ENCODE measurements at regions not wholly inside any gene's neighbourhood (a gene's known extent, or its start where the extent isn't known, plus 50 kb on each side); places are given as distances from the start of the nearest gene placed in this dataset.
"Not testable (repeated sequence)": the region's sequence is repeated elsewhere in the genome, so short reads cannot be mapped to it uniquely, and the experiment has no call there.

GRCh38 chr12:75760573-75761294 lies 249.3 kb upstream of the KRR1 start:
- intact Hi-C loops (cut with micrococcal nuclease): no loop called here
- Mint-ChIP-seq H3K4me1 (ENCODE audit: low read depth) (no peaks in the 10 kb centered on the region), H3K27ac (no peak overlapping the region), H3K36me3 (ENCODE audit: low read depth) (no peaks in the 10 kb centered on the region), H3K9me3 (no peaks in the 10 kb centered on the region), H3K4me3 (no peak overlapping the region), H3K27me3 (no peaks in the 10 kb centered on the region)

- H3K27ac Mint-ChIP-seq: no peak overlapping the region
- H3K4me3 Mint-ChIP-seq: no peak overlapping the region
- no peaks in the 10 kb centered on the region for H3K27me3 Mint-ChIP-seq
- no peaks in the 10 kb centered on the region for H3K4me1 Mint-ChIP-seq (ENCODE audit: low read depth)
- no peaks in the 10 kb centered on the region for H3K36me3 Mint-ChIP-seq (ENCODE audit: low read depth)
- H3K9me3 Mint-ChIP-seq: no peaks in the 10 kb centered on the region
- intact Hi-C loops (cut with micrococcal nuclease): no loop called here
These were observed 248.6 kb upstream of the KRR1 start for GRCh38 chr12:75759842-75760572.

GRCh38 chr12:75759196-75759595 lies 247.8 kb upstream of the KRR1 start:
- intact Hi-C loops (cut with micrococcal nuclease): no loop called here
- no peak overlapping the region for H3K27ac Mint-ChIP-seq
- H3K4me1 Mint-ChIP-seq (ENCODE audit: low read depth): no peaks in the 10 kb centered on the region
- H3K9me3 Mint-ChIP-seq: no peaks in the 10 kb centered on the region
- no peaks in the 10 kb centered on the region for H3K27me3 Mint-ChIP-seq
- no peak overlapping the region for H3K4me3 Mint-ChIP-seq
- H3K36me3 Mint-ChIP-seq (ENCODE audit: low read depth): no peaks in the 10 kb centered on the region

- H3K36me3 Mint-ChIP-seq (ENCODE audit: low read depth): no peaks in the 10 kb centered on the region
- H3K4me3 Mint-ChIP-seq: no peak overlapping the region
- no peaks in the 10 kb centered on the region for H3K9me3 Mint-ChIP-seq
- no peak overlapping the region for H3K27ac Mint-ChIP-seq
- H3K27me3 Mint-ChIP-seq: no peaks in the 10 kb centered on the region
- intact Hi-C loops (cut with micrococcal nuclease): no loop called here
- no peaks in the 10 kb centered on the region for H3K4me1 Mint-ChIP-seq (ENCODE audit: low read depth)
These were observed 245.4 kb upstream of the KRR1 start for GRCh38 chr12:75756771-75757170.

- Mint-ChIP-seq H3K9me3 (no peaks in the 10 kb centered on the region), H3K4me1 (ENCODE audit: low read depth) (no peaks in the 10 kb centered on the region), H3K36me3 (ENCODE audit: low read depth) (no peaks in the 10 kb centered on the region), H3K27ac (no peak overlapping the region), H3K4me3 (no peak overlapping the region), H3K27me3 (no peaks in the 10 kb centered on the region)
- intact Hi-C loops (cut with micrococcal nuclease): no loop called here
These were observed 244.7 kb upstream of the KRR1 start for GRCh38 chr12:75756111-75756510.

GRCh38 chr12:75754698-75755097 lies 243.3 kb upstream of the KRR1 start:
- Mint-ChIP-seq H3K27ac (no peak overlapping the region), H3K4me3 (no peak overlapping the region), H3K9me3 (no peaks in the 10 kb centered on the region), H3K4me1 (ENCODE audit: low read depth) (no peaks in the 10 kb centered on the region), H3K36me3 (ENCODE audit: low read depth) (no peaks in the 10 kb centered on the region), H3K27me3 (no peaks in the 10 kb centered on the region)
- intact Hi-C loops (cut with micrococcal nuclease): no loop called here

- H3K36me3 Mint-ChIP-seq (ENCODE audit: low read depth): no peaks in the 10 kb centered on the region
- no peak overlapping the region for H3K4me3 Mint-ChIP-seq
- intact Hi-C loops (cut with micrococcal nuclease): no loop called here
- no peaks in the 10 kb centered on the region for H3K4me1 Mint-ChIP-seq (ENCODE audit: low read depth)
- no peak overlapping the region for H3K27ac Mint-ChIP-seq
- H3K9me3 Mint-ChIP-seq: no peaks in the 10 kb centered on the region
- no peaks in the 10 kb centered on the region for H3K27me3 Mint-ChIP-seq
These were observed 242.7 kb upstream of the KRR1 start for GRCh38 chr12:75754141-75754540.

GRCh38 chr12:75751769-75752471 lies 240.5 kb upstream of the KRR1 start:
- intact Hi-C loops (cut with micrococcal nuclease): no loop called here
- H3K4me3 Mint-ChIP-seq: no peak overlapping the region
- H3K4me1 Mint-ChIP-seq (ENCODE audit: low read depth): no peaks in the 10 kb centered on the region
- H3K36me3 Mint-ChIP-seq (ENCODE audit: low read depth): no peaks in the 10 kb centered on the region
- no peaks in the 10 kb centered on the region for H3K9me3 Mint-ChIP-seq
- no peaks in the 10 kb centered on the region for H3K27me3 Mint-ChIP-seq
- no peak overlapping the region for H3K27ac Mint-ChIP-seq

GRCh38 chr12:75750716-75751306 lies 239.4 kb upstream of the KRR1 start:
- H3K27me3 Mint-ChIP-seq: no peaks in the 10 kb centered on the region
- H3K4me1 Mint-ChIP-seq (ENCODE audit: low read depth): no peaks in the 10 kb centered on the region
- H3K27ac Mint-ChIP-seq: no peak overlapping the region
- H3K9me3 Mint-ChIP-seq: no peaks in the 10 kb centered on the region
- intact Hi-C loops (cut with micrococcal nuclease): no loop called here
- no peaks in the 10 kb centered on the region for H3K36me3 Mint-ChIP-seq (ENCODE audit: low read depth)
- H3K4me3 Mint-ChIP-seq: no peak overlapping the region

- not testable (repeated sequence) for H3K36me3 Mint-ChIP-seq (ENCODE audit: low read depth); H3K27ac Mint-ChIP-seq
These were observed 237.6 kb upstream of the KRR1 start for GRCh38 chr12:75748990-75749389.

GRCh38 chr12:75748136-75748535 lies 236.7 kb upstream of the KRR1 start:
- H3K27me3 Mint-ChIP-seq: no peaks in the 10 kb centered on the region
- no peaks in the 10 kb centered on the region for H3K36me3 Mint-ChIP-seq (ENCODE audit: low read depth)
- H3K9me3 Mint-ChIP-seq: no peaks in the 10 kb centered on the region
- H3K27ac Mint-ChIP-seq: no peak overlapping the region
- H3K4me1 Mint-ChIP-seq (ENCODE audit: low read depth): no peaks in the 10 kb centered on the region
- intact Hi-C loops (cut with micrococcal nuclease): no loop called here
- no peak overlapping the region for H3K4me3 Mint-ChIP-seq

More at GRCh38 chr12:75748990-75749389, 237.6 kb upstream of the KRR1 start:
- intact Hi-C loops (cut with micrococcal nuclease); H3K27me3 Mint-ChIP-seq; H3K4me1 Mint-ChIP-seq (ENCODE audit: low read depth); H3K4me3 Mint-ChIP-seq; H3K9me3 Mint-ChIP-seq: not testable (repeated sequence)

GRCh38 chr12:75747572-75748021 lies 236.2 kb upstream of the KRR1 start:
- Mint-ChIP-seq H3K4me1 (ENCODE audit: low read depth) (no peaks in the 10 kb centered on the region), H3K9me3 (no peaks in the 10 kb centered on the region), H3K27me3 (no peaks in the 10 kb centered on the region), H3K27ac (no peak overlapping the region), H3K4me3 (no peak overlapping the region), H3K36me3 (ENCODE audit: low read depth) (no peaks in the 10 kb centered on the region)
- intact Hi-C loops (cut with micrococcal nuclease): no loop called here

GRCh38 chr12:75746621-75747020 lies 235.2 kb upstream of the KRR1 start:
- intact Hi-C loops (cut with micrococcal nuclease): no loop called here
- H3K27me3 Mint-ChIP-seq: peaks cover 4% of the 10 kb centered on the region

More at GRCh38 chr12:75746621-75747020, 235.2 kb upstream of the KRR1 start:
- Mint-ChIP-seq H3K36me3 (ENCODE audit: low read depth) (no peaks in the 10 kb centered on the region), H3K4me1 (ENCODE audit: low read depth) (no peaks in the 10 kb centered on the region), H3K4me3 (no peak overlapping the region), H3K9me3 (peaks cover 6% of the 10 kb centered on the region), H3K27ac (no peak overlapping the region)
